Kidney epithelial cell (primary cell): ENCODE measurements at regions not wholly inside any gene's neighbourhood (a gene's known extent, or its start where the extent isn't known, plus 50 kb on each side); places are given as distances from the start of the nearest gene placed in this dataset.
"Not testable (repeated sequence)": the region's sequence is repeated elsewhere in the genome, so short reads cannot be mapped to it uniquely, and the experiment has no call there.

Experiments used
- DNase-seq: peaks from one replicate; pipeline ENCODE4 v3.0.0-alpha.2; 2010; ENCODE audit warnings: low read depth
- H3K27me3 ChIP-seq: 2 replicates; pipeline ENCODE4 v1.6.0; 2011; ENCODE audit warnings: low read length; ENCODE audit not compliant: control insufficient read depth, insufficient read depth
- H3K36me3 ChIP-seq: 2 replicates; pipeline ENCODE4 v1.5.1; 2011; ENCODE audit warnings: low read length; ENCODE audit not compliant: control insufficient read depth, insufficient read depth
- H3K4me3 ChIP-seq: 2 replicates; pipeline ENCODE4 v1.5.1; 2011; ENCODE audit warnings: low read depth, mild to moderate bottlenecking, control low read depth, low read length
- CTCF ChIP-seq: IDR thresholded peaks from 2 replicates; pipeline ENCODE4 v1.5.1; 2011; ENCODE audit warnings: mild to moderate bottlenecking, moderate library complexity, low read length, control low read depth, inconsistent platforms; ENCODE audit not compliant: insufficient read depth, poor library complexity, severe bottlenecking

DNA sequence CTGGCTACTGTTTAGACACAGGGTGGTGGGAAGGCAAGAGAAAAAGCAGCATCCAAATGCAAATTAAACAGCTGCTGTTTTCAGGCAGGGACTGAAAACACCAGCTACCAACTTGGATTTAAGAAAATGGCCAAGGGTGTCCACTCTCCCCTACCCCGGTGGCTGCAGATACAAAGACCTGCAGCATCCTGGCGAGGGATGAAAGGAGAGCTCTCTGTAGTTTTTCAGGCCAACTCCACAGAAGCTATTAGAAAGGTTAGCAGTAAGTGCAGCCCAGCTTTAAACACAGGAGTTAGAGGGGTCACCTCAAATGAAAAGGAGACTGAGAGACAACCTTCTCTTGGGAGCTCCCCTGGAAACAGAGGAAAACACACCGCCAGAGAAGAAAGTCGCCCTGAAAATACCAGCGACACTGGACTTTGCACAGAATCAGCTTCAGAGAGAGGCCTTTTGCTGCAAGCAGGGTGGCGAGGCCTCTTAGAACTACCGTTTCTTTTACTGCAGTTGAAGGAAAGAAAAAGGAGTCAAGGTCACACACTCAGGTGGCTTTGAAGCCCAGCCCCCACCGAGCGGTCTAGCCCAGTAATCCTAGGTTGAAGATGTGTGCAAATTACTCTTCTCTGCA lies 74.4 kb upstream of the TIAM1 start:
- H3K4me3 ChIP-seq: no peak overlapping the region
- no peak for DNase-seq
- H3K36me3 ChIP-seq: no peaks in the 10 kb centered on the region
- TF ChIP-seq CTCF: no peak
- no peaks in the 10 kb centered on the region for H3K27me3 ChIP-seq

DNA sequence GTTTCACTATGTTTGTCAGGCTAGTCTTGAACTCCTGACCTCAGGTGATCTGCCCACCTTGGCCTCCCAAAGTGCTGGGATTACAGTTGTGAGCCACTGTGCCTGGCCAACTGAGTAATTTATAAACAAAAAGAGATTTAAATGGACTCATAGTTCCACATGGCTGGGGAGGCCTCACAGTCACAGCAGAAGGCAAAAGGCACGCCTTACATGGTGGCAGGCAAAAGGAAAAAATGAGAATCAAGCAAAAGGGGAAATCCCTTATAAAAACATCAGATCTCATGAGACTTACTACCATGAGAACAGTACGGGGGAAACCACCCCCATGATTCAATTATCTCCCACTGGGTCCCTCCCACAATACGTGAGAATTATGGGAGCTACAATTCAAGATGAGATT lies 73.2 kb upstream of the TIAM1 start:
- not testable (repeated sequence) for H3K36me3 ChIP-seq, DNase-seq, H3K4me3 ChIP-seq, H3K27me3 ChIP-seq

DNA sequence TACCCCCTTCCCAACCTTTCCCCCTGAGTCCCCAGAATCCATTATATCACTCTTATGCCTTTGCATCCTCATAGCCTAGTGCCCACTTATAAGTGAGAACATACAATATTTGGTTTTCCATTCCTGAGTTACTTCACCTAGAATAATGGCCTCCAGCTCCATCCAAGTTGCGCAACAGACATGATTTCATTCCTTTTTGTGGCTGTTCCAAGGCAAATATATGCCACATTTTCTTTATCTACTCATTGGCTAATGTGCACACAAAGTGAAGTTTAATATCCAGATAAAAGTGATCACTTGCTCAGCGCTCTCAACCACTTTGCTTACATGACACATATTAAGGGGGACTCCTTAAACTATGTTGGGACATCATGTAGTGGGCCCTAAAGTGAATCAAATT lies 72.4 kb upstream of the TIAM1 start:
- H3K27me3 ChIP-seq: no peaks in the 10 kb centered on the region
- no peak for DNase-seq
- no peak overlapping the region for H3K4me3 ChIP-seq
- TF ChIP-seq CTCF: no peak
- no peaks in the 10 kb centered on the region for H3K36me3 ChIP-seq

DNA sequence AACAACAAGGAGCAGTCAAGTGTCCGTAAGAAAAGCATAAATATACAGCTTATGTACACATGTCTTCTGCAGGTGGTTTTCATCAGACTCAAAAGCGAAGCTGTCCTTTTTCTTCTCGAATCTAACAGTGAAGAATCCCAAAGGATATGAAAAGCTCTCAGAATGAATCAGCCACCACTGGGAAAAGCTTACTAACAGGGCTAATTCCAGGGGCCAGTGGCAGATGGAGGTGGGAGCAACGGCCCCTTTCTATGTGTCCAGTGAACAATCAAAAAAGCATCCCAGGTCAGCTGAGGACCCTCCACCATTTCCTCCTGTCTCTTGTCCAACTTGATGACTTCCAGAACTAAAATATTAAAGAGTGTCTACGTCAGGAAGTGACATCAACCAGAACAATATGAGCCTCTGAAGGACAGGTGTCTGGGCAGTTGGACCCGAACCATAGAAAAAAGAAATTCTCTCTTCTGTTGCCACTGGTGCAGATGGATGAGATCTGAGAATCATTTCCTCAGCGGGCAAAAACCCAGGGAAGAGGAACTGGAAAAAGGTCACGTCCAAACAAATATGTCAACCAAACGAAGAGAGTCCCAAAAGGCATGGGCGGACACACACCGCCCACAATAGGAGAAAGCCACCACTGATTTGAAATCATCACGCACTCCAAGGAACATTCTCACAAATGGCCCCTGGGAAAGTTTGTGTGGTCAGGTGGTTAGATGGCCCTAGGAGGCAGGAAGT lies 70.4 kb upstream of the TIAM1 start:
- no peak for TF ChIP-seq CTCF
- no peaks in the 10 kb centered on the region for H3K36me3 ChIP-seq
- H3K4me3 ChIP-seq: no peak overlapping the region
- H3K27me3 ChIP-seq: no peaks in the 10 kb centered on the region
- DNase-seq: no peak

GRCh38 chr21:31413698-31414097 lies 69.6 kb upstream of the TIAM1 start:
- no peak for TF ChIP-seq CTCF
- Histone ChIP-seq H3K4me3 (no peak overlapping the region), H3K36me3 (no peaks in the 10 kb centered on the region), H3K27me3 (no peaks in the 10 kb centered on the region)
- no peak for DNase-seq

GRCh38 chr21:31410499-31411131 lies 66.6 kb upstream of the TIAM1 start:
- no peak for TF ChIP-seq CTCF

More at GRCh38 chr21:31410499-31411131, 66.6 kb upstream of the TIAM1 start:
- Histone ChIP-seq H3K36me3 (no peaks in the 10 kb centered on the region), H3K27me3 (no peaks in the 10 kb centered on the region), H3K4me3 (no peak overlapping the region)
- DNase-seq: no peak
